HepG2 (cell line): ENCODE measurements at regions not wholly inside any gene's neighbourhood (a gene's known extent, or its start where the extent isn't known, plus 50 kb on each side); places are given as distances from the start of the nearest gene placed in this dataset.

Source experiments
- ATAC-seq: fragments of 200-7000 bp; cut with Tn5 transposase; 3 replicates; pipeline ENCODE4 v1.9.1; 2020; ENCODE audit warnings: mild to moderate bottlenecking, moderate library complexity
- BruUV-seq: library from RNA; stranded (reverse); fragments of 400-500 nt; replicated peaks from 2 replicates; lab custom pipeline; 2021; lab: Mats Ljungman, UMichigan
- CTCF ChIA-PET: fragments of 300-600 bp; formaldehyde crosslinking; extraction: SDS; loops from one replicate; lab custom pipeline; 2021; ENCODE audit warnings: low total read pairs, inconsistent platforms, low intra/inter-chr PET ratio; lab: Yijun Ruan, JAX
- POLR2A ChIA-PET: fragments of 350-600 bp; sonication (Branson Sonifier 250); formaldehyde crosslinking; loops from one replicate; lab custom pipeline; 2020; ENCODE audit warnings: antibody characterized with exemption, inconsistent platforms; lab: Yijun Ruan, JAX
- DNase-seq: peaks from one replicate; pipeline ENCODE4 v3.0.0-alpha.2; 2015; ENCODE audit warnings: low spot score
- FAIRE-seq: peaks from 3 replicates; lab custom pipeline; 2011; peaks lifted over from hg19 to GRCh38; lab: Jason Lieb, UNC
- H2AFZ ChIP-seq: one replicate; pipeline ENCODE4 v1.6.1; 2011; ENCODE audit warnings: low read length, inconsistent platforms
- H3K27ac ChIP-seq: fragments of 300-600 bp; 3 replicates; pipeline ENCODE4 v1.8.0; 2011; ENCODE audit warnings: mixed run types, mild to moderate bottlenecking, mixed read lengths, low read length, inconsistent platforms; ENCODE audit not compliant: insufficient read depth; ENCODE audit errors: extremely low read length
- H3K27me3 ChIP-seq, 2 experiments: fragments of 200-600 bp in 1 of 2; 2 replicates in 1 of 2; 3 replicates in 1 of 2; pipeline versions ENCODE4 v1.6.0 to v1.8.0; 2011; ENCODE audit warnings: low read length in 2 of 2, mild to moderate bottlenecking in 2 of 2, moderate library complexity in 2 of 2, inconsistent platforms in 1 of 2; ENCODE audit not compliant: insufficient read depth in 2 of 2, control insufficient read depth in 1 of 2
- H3K36me3 ChIP-seq, 2 experiments: fragments of 200-600 bp in 1 of 2; replicated peaks in 1 of 2; 2 replicates in 1 of 2; 3 replicates in 1 of 2; pipeline versions ENCODE4 v1.5.1 to v1.8.0; 2011; ENCODE audit warnings: low read length in 2 of 2, inconsistent platforms in 1 of 2; ENCODE audit not compliant: insufficient read depth in 2 of 2, control insufficient read depth in 1 of 2
- H3K4me1 ChIP-seq: 2 replicates; pipeline ENCODE4 v1.5.1; 2012; ENCODE audit warnings: low read length, inconsistent platforms; ENCODE audit not compliant: insufficient read depth
- H3K4me2 ChIP-seq: 2 replicates; pipeline ENCODE4 v1.6.0; 2011; ENCODE audit warnings: low read depth, low read length, inconsistent platforms
- H3K4me3 ChIP-seq, 3 experiments: fragments of 200-600 bp in 1 of 3; sonication (generic), shearing (Covaris generic) in 1 of 3; replicated peaks in 1 of 3; 2 replicates each; pipeline ENCODE4 v1.5.1; 2011 to 2016; ENCODE audit warnings: low read length in 3 of 3, inconsistent platforms in 2 of 3, low read depth in 2 of 3, mild to moderate bottlenecking in 2 of 3, control low read depth in 1 of 3, mixed read lengths in 1 of 3; ENCODE audit not compliant: insufficient read depth in 1 of 3
- H3K79me2 ChIP-seq: one replicate; pipeline ENCODE4 v1.6.1; 2011; ENCODE audit warnings: low read length, inconsistent platforms; ENCODE audit not compliant: insufficient read depth
- H3K9ac ChIP-seq: 2 replicates; pipeline ENCODE4 v1.6.0; 2011; ENCODE audit warnings: mild to moderate bottlenecking, low read depth, low read length, inconsistent platforms; ENCODE audit not compliant: insufficient read depth
- H3K9me3 ChIP-seq: 2 replicates; pipeline ENCODE4 v1.5.1; 2012; ENCODE audit warnings: mild to moderate bottlenecking, low read length
- H4K20me1 ChIP-seq: 2 replicates; pipeline ENCODE4 v1.6.0; 2011; ENCODE audit warnings: inconsistent platforms, mild to moderate bottlenecking, low read length, moderate library complexity; ENCODE audit not compliant: insufficient read depth
- CCAR2 ChIP-seq: fragments of 200-400 bp; formaldehyde crosslinking; optimal IDR thresholded peaks from 2 replicates; pipeline ENCODE3; 2018; ENCODE audit warnings: low read depth, mild to moderate bottlenecking, low read length, moderate library complexity
- E2F1 ChIP-seq: sonication (generic); formaldehyde crosslinking; IDR thresholded peaks from 2 replicates; pipeline ENCODE4 v1.5.0; 2020; ENCODE audit warnings: missing genetic modification reagents
- ELK4 ChIP-seq: sonication (generic); formaldehyde crosslinking; IDR thresholded peaks from 2 replicates; pipeline ENCODE4 v1.9.0; 2021; ENCODE audit warnings: missing genetic modification reagents, borderline replicate concordance
- MAFF ChIP-seq: IDR thresholded peaks from 2 replicates; pipeline ENCODE4 v1.6.1; 2011; ENCODE audit warnings: low read depth, low read length, improper control_type of control experiment
- MAFK ChIP-seq, 2 experiments: IDR thresholded peaks in 1 of 2; conservative IDR thresholded peaks in 1 of 2; 2 replicates each; pipeline ENCODE4 v1.6.1; 2011; ENCODE audit warnings: improper control_type of control experiment in 2 of 2, low read length in 2 of 2
- NR2F1 ChIP-seq, 2 experiments: fragments of 450-650 bp in 1 of 2; formaldehyde crosslinking in 1 of 2; IDR thresholded peaks; 2 replicates each; pipeline versions ENCODE4 v1.5.0 to v1.6.1; 2016 to 2020; ENCODE audit warnings: mild to moderate bottlenecking in 1 of 2, missing compliant biosample characterization in 1 of 2, missing genetic modification reagents in 1 of 2, moderate library complexity in 1 of 2
- SCMH1 ChIP-seq: sonication (generic); formaldehyde crosslinking; IDR thresholded peaks from 2 replicates; pipeline ENCODE4 v1.9.0; 2021; ENCODE audit warnings: missing genetic modification reagents, mild to moderate bottlenecking, borderline replicate concordance
- SETDB1 ChIP-seq: sonication (generic); formaldehyde crosslinking; IDR thresholded peaks from 2 replicates; pipeline ENCODE4 v1.5.1; 2020; ENCODE audit warnings: missing genetic modification reagents, mild to moderate bottlenecking, borderline replicate concordance
- TOE1 ChIP-seq: sonication (generic); formaldehyde crosslinking; IDR thresholded peaks from 2 replicates; pipeline ENCODE4 v1.4.0; 2020; ENCODE audit warnings: mild to moderate bottlenecking, missing genetic modification reagents
- ZNF251 ChIP-seq: sonication (generic); formaldehyde crosslinking; IDR thresholded peaks from 2 replicates; pipeline ENCODE4 v1.9.0; 2021; ENCODE audit warnings: mild to moderate bottlenecking, missing genetic modification reagents
- ZNF672 ChIP-seq: sonication (generic); formaldehyde crosslinking; IDR thresholded peaks from 2 replicates; pipeline ENCODE4 v1.8.1; 2022; ENCODE audit warnings: missing genetic modification reagents
- WGBS: methylation state at CpG from one replicate; pipeline ENCODE4 v1.1.6; 2017; ENCODE audit warnings: low lambda C conversion rate; 5-methylcytosine and 5-hydroxymethylcytosine counted together
- in situ Hi-C: cut with HindIII; loops from 2 replicates; pipeline ENCODE4 v1.10.0; 2017; ENCODE audit warnings: low pct_unique_long_range_greater_than_20kb; ENCODE audit not compliant: extremely low pct_ligation_motif_present
- intact Hi-C: fragments of 100-400 bp; cut with micrococcal nuclease; formaldehyde crosslinking; loops from one replicate; pipeline ENCODE4 v1.10.0; 2022; ENCODE audit not compliant: unreplicated experiment
- TF ChIP-seq, protein P1 (sequence below): sonication (generic); formaldehyde crosslinking; IDR thresholded peaks from 2 replicates; pipeline ENCODE4 v1.8.1; 2022; ENCODE audit warnings: low read depth, mild to moderate bottlenecking, missing genetic modification reagents

- no peaks in the 10 kb centered on the region for H3K27me3 ChIP-seq
- H3K27ac ChIP-seq = no peak overlapping the region
- in situ Hi-C loops = no loop called here
- ChIA-PET CTCF (no interaction called here), POLR2A (no interaction called here)
- no peak for TF ChIP-seq ZNF251 (CRISPR knock-in tag)
- BruUV-seq = no TSS peak
- DNase-seq = no peak
- 33% methylated on average over 3 of the region's 3 CpGs for WGBS
- peaks cover 57% of the 10 kb centered on the region for H3K9me3 ChIP-seq
- no peaks in the 10 kb centered on the region for H3K4me1 ChIP-seq
- H3K36me3 ChIP-seq = no peaks in the 10 kb centered on the region
- no peak overlapping the region for H3K4me3 ChIP-seq
- no peaks in the 10 kb centered on the region for H4K20me1 ChIP-seq
- no peak overlapping the region for H3K9ac ChIP-seq
- intact Hi-C loops = no loop called here
- H3K4me2 ChIP-seq = no peak overlapping the region
- no peak overlapping the region for H2AFZ ChIP-seq
- FAIRE-seq = no peak
- H3K79me2 ChIP-seq = no peaks in the 10 kb centered on the region
- ATAC-seq = no peak
Observed at GRCh38 chr14:79938185-79938584, 273.1 kb downstream of the DIO2 start.

GRCh38 chr14:79937433-79937832 lies 273.9 kb downstream of the DIO2 start:
- ChIA-PET POLR2A (no interaction called here), CTCF (no interaction called here)
- Histone ChIP-seq H3K27ac (no peak overlapping the region), H3K79me2 (no peaks in the 10 kb centered on the region), H3K4me3 (no peak overlapping the region), H3K36me3 (no peaks in the 10 kb centered on the region), H3K4me2 (no peak overlapping the region), H2AFZ (no peak overlapping the region), H3K4me1 (no peaks in the 10 kb centered on the region), H3K27me3 (no peaks in the 10 kb centered on the region), H4K20me1 (no peaks in the 10 kb centered on the region), H3K9ac (no peak overlapping the region), H3K9me3 (peaks cover 57% of the 10 kb centered on the region)
- BruUV-seq = no TSS peak
- in situ Hi-C loops = no loop called here
- DNase-seq (no peak), ATAC-seq (no peak), FAIRE-seq (no peak)
- intact Hi-C loops = no loop called here
- TF ChIP-seq MAFF (peak; percentile 65), E2F1 (no peak), TOE1 (CRISPR knock-in tag) (no peak), CCAR2 (no peak), ELK4 (CRISPR knock-in tag) (no peak), SCMH1 (CRISPR knock-in tag) (no peak), SETDB1 (CRISPR knock-in tag) (no peak), MAFK (conservative IDR thresholded peaks at IDR 0.05 in 1 of 2, IDR thresholded peaks at IDR 0.05 in 1 of 2; ENCODE audit: low read length in 2 of 2) (peak; percentile 65 to 83), NR2F1 (CRISPR knock-in tag; IDR thresholded peaks at IDR 0.05) (no peak), ZNF672 (CRISPR knock-in tag) (no peak)
- TF ChIP-seq, protein P1, sequence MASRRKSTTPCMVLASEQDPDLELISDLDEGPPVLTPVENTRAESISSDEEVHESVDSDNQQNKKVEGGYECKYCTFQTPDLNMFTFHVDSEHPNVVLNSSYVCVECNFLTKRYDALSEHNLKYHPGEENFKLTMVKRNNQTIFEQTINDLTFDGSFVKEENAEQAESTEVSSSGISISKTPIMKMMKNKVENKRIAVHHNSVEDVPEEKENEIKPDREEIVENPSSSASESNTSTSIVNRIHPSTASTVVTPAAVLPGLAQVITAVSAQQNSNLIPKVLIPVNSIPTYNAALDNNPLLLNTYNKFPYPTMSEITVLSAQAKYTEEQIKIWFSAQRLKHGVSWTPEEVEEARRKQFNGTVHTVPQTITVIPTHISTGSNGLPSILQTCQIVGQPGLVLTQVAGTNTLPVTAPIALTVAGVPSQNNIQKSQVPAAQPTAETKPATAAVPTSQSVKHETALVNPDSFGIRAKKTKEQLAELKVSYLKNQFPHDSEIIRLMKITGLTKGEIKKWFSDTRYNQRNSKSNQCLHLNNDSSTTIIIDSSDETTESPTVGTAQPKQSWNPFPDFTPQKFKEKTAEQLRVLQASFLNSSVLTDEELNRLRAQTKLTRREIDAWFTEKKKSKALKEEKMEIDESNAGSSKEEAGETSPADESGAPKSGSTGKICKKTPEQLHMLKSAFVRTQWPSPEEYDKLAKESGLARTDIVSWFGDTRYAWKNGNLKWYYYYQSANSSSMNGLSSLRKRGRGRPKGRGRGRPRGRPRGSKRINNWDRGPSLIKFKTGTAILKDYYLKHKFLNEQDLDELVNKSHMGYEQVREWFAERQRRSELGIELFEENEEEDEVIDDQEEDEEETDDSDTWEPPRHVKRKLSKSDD (CRISPR knock-in tag) = no peak
